ENCODE measurements at regions not wholly inside any gene's neighbourhood (a gene's known extent, or its start where the extent isn't known, plus 50 kb on each side); places are given as distances from the start of the nearest gene placed in this dataset.

DNA sequence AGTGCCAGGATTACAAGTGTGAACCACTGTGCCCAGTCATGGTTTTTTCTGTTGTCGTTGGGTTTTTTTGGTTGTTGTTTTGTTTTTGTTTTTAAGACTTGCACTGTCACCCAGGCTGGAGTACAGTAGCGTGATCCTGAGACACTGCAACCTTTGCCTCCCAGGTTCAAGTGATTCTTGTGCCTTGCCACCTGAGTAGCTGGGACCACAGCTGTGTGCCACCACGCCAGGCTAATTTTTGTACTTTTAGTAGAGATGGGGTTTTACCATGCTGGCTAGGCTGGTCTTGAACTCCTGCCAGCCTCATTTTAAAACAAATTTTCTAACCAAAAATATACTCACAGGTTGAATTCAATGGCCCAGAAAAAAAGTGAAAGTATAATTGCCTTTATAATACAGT, 174.1 kb downstream of the AHR start:
- TF ChIP-seq, protein P1, sequence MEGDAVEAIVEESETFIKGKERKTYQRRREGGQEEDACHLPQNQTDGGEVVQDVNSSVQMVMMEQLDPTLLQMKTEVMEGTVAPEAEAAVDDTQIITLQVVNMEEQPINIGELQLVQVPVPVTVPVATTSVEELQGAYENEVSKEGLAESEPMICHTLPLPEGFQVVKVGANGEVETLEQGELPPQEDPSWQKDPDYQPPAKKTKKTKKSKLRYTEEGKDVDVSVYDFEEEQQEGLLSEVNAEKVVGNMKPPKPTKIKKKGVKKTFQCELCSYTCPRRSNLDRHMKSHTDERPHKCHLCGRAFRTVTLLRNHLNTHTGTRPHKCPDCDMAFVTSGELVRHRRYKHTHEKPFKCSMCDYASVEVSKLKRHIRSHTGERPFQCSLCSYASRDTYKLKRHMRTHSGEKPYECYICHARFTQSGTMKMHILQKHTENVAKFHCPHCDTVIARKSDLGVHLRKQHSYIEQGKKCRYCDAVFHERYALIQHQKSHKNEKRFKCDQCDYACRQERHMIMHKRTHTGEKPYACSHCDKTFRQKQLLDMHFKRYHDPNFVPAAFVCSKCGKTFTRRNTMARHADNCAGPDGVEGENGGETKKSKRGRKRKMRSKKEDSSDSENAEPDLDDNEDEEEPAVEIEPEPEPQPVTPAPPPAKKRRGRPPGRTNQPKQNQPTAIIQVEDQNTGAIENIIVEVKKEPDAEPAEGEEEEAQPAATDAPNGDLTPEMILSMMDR (conservative IDR thresholded peaks at IDR 0.05) = no peak
- TF ChIP-seq ZFX (IDR thresholded peaks at IDR 0.05) = no peak
